Jurkat, Clone E6-1 (cell line): ENCODE measurements at regions not wholly inside any gene's neighbourhood (a gene's known extent, or its start where the extent isn't known, plus 50 kb on each side); places are given as distances from the start of the nearest gene placed in this dataset.

Experiments used
- DNase-seq: peaks from one replicate; pipeline ENCODE4 v3.0.0-alpha.2; 2011; ENCODE audit warnings: low read depth, low spot score
- H3K4me3 ChIP-seq: 2 replicates; pipeline ENCODE4 v1.5.1; 2011; ENCODE audit warnings: mild to moderate bottlenecking, low read length, control low read depth, moderate library complexity

GRCh38 chr12:113697104-113697503 is 225.4 kb upstream of the LHX5 start:
- no peak for DNase-seq
- no peak overlapping the region for H3K4me3 ChIP-seq

DNA sequence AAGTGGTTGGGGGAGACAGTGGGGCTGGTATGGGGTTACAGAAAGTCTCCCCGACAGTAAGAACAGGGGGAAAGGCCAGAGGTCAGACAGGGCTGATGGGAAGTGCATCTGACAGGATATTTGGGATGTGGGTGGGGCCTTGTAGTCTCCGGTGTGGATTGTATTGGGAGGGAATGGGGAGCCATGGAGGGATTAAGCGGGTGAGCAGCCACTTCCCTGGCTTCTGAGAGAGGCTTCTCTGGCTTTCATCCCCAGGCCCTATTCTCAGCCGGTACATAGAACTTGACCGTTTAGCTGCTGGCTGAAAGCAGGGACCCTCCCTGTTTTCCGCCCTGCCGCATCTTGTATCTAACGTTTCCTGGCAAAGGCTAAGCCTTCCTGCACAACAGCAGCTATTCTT is 222.0 kb upstream of the LHX5 start:
- H3K4me3 ChIP-seq: no peak overlapping the region
- no peak for DNase-seq

- H3K4me3 ChIP-seq: no peak overlapping the region
- DNase-seq: no peak
Measured at GRCh38 chr12:113689047-113689610, 217.5 kb upstream of the LHX5 start.

GRCh38 chr12:113688313-113688712 is 216.6 kb upstream of the LHX5 start:
- DNase-seq: no peak
- H3K4me3 ChIP-seq: no peak overlapping the region

DNA sequence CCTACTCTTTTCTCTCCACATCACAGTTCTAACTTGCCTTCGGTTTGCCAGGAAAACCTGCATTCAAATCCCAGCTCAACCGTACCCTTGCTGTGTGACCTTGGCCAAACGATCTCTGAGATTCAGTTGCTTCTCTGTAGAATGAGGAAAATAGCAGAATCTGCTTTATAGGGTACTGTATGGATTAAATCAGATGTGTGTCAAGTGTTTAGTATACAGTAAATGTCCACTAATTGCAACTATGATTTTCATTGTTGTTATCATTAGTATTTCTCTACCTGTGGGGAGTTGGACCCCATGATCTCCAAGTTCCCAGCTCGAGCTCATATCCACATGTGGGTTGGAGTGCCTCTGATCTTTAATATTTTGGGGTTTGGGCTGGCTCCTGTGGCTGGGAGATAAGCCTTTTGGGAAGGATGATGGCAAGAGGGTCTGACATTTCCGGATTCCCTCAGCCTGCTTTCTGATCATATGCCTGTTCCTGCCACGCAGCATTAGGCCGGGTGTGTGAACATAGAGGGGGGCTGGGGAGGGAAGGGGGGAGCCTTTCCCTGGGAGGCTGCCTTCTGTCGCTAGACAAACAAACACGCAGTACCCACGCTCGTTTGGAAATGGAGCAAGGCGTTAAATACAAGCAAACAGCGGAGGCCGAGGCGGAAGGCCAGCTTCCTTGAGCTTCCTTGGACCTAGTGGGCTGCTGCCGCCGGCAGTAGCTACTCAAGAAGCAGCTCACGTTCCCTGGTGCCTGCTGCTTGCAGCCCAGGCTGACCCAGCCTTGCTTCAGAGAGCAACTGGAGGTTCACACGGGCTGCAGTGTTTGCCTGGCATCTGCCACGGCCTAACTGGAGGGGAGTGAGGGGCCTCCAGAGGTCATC is 213.5 kb upstream of the LHX5 start:
- no peak overlapping the region for H3K4me3 ChIP-seq
- DNase-seq: no peak

- DNase-seq: no peak
Measured at GRCh38 chr12:113684053-113684907, 212.6 kb upstream of the LHX5 start.

DNA sequence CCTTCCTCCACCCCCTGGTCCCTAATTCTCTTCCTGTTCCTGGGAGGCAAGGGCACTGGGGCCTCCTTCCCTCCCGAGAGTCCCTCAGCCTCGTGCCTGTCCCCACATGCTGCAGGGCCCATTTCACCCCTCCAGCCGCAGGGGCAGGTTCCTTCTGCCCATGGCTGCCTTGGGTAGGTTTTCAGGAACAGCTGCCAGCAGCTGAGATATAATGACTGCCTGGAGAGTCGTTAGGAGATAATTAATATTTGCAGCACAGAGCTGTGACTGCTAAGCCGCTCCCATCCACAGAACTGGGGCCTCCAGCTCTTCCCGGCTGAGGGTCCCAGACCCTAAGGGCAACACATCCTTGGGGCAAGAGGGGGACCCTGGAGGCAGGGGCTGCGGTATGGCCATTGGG is 211.9 kb upstream of the LHX5 start:
- no peak for DNase-seq
- no peak overlapping the region for H3K4me3 ChIP-seq

More at GRCh38 chr12:113684053-113684907, 212.6 kb upstream of the LHX5 start:
- no peak overlapping the region for H3K4me3 ChIP-seq

DNA sequence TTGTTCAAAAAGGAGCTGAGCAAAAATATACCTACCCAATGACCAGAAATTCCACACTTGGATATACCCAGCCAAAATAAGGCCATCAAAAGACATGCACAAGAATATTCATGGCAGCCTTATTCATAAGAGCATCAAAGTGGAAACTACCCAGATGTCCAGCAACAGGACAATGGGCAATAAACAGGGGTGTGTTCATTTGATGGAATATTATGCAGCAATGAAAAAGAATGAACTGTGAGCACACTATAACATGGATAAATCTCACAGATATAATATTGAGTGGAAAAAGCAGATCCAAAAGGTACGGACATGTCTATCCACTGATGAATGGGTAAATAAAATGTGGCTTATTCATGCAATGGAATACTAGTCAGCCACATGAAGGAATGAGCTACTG is 209.2 kb upstream of the LHX5 start:
- no peak overlapping the region for H3K4me3 ChIP-seq

GRCh38 chr12:113678223-113679119 is 206.8 kb upstream of the LHX5 start:
- H3K4me3 ChIP-seq: no peak overlapping the region
- no peak for DNase-seq

More for the DNA sequence above, 209.2 kb upstream of the LHX5 start:
- no peak for DNase-seq

- no peak for DNase-seq
- no peak overlapping the region for H3K4me3 ChIP-seq
Measured at GRCh38 chr12:113676547-113676946, 204.9 kb upstream of the LHX5 start.

DNA sequence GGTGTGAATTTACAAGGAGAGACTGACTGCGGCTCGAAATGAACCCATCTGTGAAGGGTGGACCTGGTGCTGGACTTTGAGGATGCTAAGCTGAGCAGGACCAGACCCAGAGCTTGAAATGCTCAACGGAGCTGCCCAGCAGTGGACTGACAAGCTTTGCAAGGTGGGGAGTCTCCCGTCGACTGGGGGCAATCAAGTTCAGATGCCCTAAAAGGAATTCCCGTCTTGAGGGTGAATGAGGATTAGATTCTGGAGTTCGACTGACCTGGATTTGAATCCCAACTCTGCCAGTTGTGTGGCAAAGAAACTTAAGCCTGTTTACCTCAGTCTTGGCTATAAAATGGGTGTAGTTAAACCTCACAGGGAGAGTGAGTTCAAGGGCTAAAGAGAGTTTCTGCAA is 204.4 kb upstream of the LHX5 start:
- DNase-seq: no peak
- H3K4me3 ChIP-seq: no peak overlapping the region

DNA sequence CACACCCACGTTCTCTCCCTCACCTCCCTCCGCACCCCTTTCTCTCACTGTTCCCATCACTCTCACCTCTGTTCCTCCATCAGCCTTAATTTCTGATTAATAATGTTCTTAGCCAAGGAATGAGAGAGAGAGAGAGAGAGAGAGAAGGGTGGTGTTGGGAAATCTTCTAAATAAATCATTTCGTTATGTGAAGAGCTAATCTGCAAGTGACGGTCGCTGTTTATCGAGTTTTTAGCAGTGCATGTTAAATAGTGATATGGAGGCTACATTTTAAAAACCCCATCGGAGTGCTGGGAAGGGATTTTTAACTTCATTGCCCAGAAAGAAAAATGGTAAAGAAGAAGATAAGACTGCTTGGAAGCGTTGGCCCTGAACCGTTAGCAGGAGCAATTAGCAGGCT is 203.3 kb upstream of the LHX5 start:
- DNase-seq: no peak
- no peak overlapping the region for H3K4me3 ChIP-seq

DNA sequence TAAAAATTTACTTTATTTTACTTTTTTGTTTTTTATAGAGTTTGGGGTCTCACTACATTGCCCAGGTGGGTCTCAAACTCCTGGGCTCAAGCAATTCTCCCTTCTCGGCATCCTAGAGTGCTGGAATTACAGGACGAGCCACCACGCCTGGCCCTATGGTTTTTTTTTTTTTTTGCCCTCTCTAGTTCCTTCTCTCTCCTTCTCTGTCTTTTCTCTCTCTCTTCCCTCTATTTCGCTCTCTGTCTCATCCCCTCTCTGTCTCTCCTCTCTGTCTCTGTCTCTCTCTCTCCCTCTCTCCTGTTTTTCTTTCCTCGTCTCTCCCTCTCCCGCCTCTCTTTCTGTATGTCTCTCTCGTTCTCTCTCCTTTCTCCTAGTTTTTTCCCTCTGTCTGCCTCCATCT is 202.6 kb upstream of the LHX5 start:
- no peak for DNase-seq
- no peak overlapping the region for H3K4me3 ChIP-seq

- no peak overlapping the region for H3K4me3 ChIP-seq
- DNase-seq: no peak
Measured at GRCh38 chr12:113673458-113674238, 202.0 kb upstream of the LHX5 start.

DNA sequence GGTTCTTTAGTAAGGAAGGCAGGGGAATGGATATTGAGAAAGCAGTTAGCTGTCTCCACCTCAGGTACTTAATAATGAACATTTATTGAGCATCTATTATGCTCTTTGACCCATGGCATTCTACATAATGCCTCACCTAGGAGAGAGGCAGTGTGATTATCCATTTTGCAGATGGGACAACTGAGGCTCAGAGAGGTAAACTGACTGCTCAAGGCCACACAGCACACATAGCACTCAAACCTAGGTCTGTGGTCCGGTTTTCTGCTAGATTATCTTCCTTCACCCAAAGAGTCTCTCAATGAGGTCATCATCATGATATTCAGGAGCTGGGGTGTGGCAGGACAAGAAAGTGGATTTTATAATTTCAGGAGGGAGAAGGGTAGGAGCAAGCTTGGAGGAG is 199.1 kb upstream of the LHX5 start:
- no peak overlapping the region for H3K4me3 ChIP-seq
- no peak for DNase-seq

DNA sequence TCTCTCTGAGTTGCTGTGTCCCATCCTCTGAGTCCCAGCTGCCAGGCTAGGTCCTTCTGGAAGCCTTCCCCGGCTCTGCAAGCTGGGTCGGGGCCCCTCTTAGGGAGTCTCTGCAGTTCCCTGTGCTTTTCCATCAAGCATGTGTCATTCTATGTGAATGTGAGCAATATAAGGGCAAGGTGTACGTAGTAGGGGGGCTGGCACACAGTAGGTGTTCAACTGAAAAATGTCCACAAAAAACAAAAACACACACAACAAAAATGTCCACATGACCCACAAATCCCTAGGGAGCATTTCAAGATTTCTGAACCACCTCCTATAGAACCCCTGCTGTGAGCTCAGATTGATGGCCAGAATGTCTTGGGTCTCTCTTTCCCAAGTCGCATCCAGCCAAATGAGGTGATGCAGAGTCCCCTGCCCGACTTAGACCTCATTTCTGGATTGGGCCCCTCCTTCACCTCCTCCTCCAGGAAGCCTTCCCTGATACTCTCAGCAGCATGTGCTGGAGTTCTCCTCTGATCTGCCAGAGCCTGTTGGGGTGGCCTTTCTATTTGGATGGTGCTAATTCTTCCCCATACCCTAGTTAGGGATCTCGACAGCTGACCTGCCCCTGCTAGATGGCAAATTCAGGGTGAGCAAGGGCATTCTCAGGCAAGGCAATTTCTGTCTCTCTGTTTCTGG is 196.1 kb upstream of the LHX5 start:
- no peak overlapping the region for H3K4me3 ChIP-seq

DNA sequence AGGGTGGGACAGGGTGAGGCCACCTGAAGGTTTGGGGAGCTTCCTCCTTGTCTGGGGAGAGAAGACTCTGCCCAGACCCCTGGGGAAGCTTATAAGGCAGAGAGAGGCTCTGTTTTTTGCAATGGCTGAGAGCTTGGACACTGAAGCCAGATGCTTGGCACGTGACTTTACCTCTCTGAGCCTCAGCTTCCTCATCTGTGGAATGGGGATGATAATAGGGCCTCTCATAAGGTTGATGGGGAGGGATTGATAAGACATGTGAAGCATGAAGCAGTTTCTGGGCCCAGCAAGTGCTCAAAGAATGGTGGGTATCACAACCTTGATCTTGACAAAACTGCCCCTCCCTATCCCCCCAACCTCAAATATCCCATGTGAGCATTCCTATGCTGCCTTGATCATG is 195.4 kb upstream of the LHX5 start:
- DNase-seq: no peak
- no peak overlapping the region for H3K4me3 ChIP-seq

More for the DNA sequence above, 196.1 kb upstream of the LHX5 start:
- DNase-seq: no peak

- H3K4me3 ChIP-seq: no peak overlapping the region
- DNase-seq: no peak
Measured at GRCh38 chr12:113666223-113666622, 194.6 kb upstream of the LHX5 start.
